Osteoblast (primary cell): ENCODE measurements at regions not wholly inside any gene's neighbourhood (a gene's known extent, or its start where the extent isn't known, plus 50 kb on each side); places are given as distances from the start of the nearest gene placed in this dataset.

Experiments used
- DNase-seq: peaks from one replicate; pipeline ENCODE4 v3.0.0; 2011; ENCODE audit warnings: low spot score, mixed read lengths; ENCODE audit not compliant: insufficient read length; ENCODE audit errors: missing footprints
- H2AFZ ChIP-seq: 2 replicates; pipeline ENCODE4 v1.6.0; 2011; ENCODE audit warnings: mild to moderate bottlenecking, low read length
- H3K27ac ChIP-seq: 2 replicates; pipeline ENCODE4 v1.5.1; 2011; ENCODE audit warnings: mild to moderate bottlenecking, low read depth, low read length, moderate library complexity
- H3K27me3 ChIP-seq: 2 replicates; pipeline ENCODE4 v1.6.0; 2012; ENCODE audit warnings: mild to moderate bottlenecking, control low read depth, inconsistent platforms, low read length, moderate library complexity; ENCODE audit not compliant: insufficient read depth
- H3K36me3 ChIP-seq: 2 replicates; pipeline ENCODE4 v1.5.1; 2011; ENCODE audit warnings: mild to moderate bottlenecking, low read length, control low read depth, moderate library complexity; ENCODE audit not compliant: insufficient read depth
- H3K4me1 ChIP-seq: 2 replicates; pipeline ENCODE4 v1.5.1; 2011; ENCODE audit warnings: mild to moderate bottlenecking, low read length, control low read depth, moderate library complexity; ENCODE audit not compliant: insufficient read depth
- H3K4me2 ChIP-seq: 2 replicates; pipeline ENCODE4 v1.6.0; 2011; ENCODE audit warnings: mild to moderate bottlenecking, low read length; ENCODE audit not compliant: insufficient read depth
- H3K4me3 ChIP-seq: fragments of 200-600 bp; sonication (generic); 3 replicates; pipeline ENCODE4 v1.5.1; 2012; ENCODE audit warnings: mild to moderate bottlenecking, low read length, inconsistent platforms; ENCODE audit not compliant: insufficient read depth
- H3K79me2 ChIP-seq: 2 replicates; pipeline ENCODE4 v1.6.0; 2012; ENCODE audit warnings: mild to moderate bottlenecking, low read length, control low read depth, inconsistent platforms; ENCODE audit not compliant: insufficient read depth
- H3K9me3 ChIP-seq: 2 replicates; pipeline ENCODE4 v1.5.1; 2011; ENCODE audit warnings: low read depth, low read length, control low read depth
- H4K20me1 ChIP-seq: 2 replicates; pipeline ENCODE4 v1.6.0; 2012; ENCODE audit warnings: mild to moderate bottlenecking, low read length, control low read depth; ENCODE audit not compliant: insufficient read depth
- CTCF ChIP-seq: IDR thresholded peaks from 2 replicates; pipeline ENCODE4 v1.5.1; 2011; ENCODE audit warnings: mild to moderate bottlenecking, low read depth, low read length, moderate library complexity; ENCODE audit errors: extremely low read depth

- H3K9me3 ChIP-seq, result no peaks in the 10 kb centered on the region
- peaks cover 3% of the 10 kb centered on the region for H3K27me3 ChIP-seq
- H3K4me2 ChIP-seq, result no peak overlapping the region
- H3K36me3 ChIP-seq, result no peaks in the 10 kb centered on the region
- no peak overlapping the region for H3K27ac ChIP-seq
- no peak overlapping the region for H2AFZ ChIP-seq
- no peaks in the 10 kb centered on the region for H3K4me1 ChIP-seq
- no peak for TF ChIP-seq CTCF
- H4K20me1 ChIP-seq, result no peaks in the 10 kb centered on the region
- H3K4me3 ChIP-seq, result no peak overlapping the region
- no peaks in the 10 kb centered on the region for H3K79me2 ChIP-seq
- DNase-seq, result no peak
Observed at GRCh38 chr18:47737956-47738355, 192.5 kb downstream of the SMAD2 start.

GRCh38 chr18:47737198-47737830 lies 193.1 kb downstream of the SMAD2 start:
- no peaks in the 10 kb centered on the region for H4K20me1 ChIP-seq
- DNase-seq, result no peak
- H3K4me3 ChIP-seq, result no peak overlapping the region
- no peak overlapping the region for H2AFZ ChIP-seq
- no peaks in the 10 kb centered on the region for H3K9me3 ChIP-seq
- H3K27me3 ChIP-seq, result peaks cover 3% of the 10 kb centered on the region
- H3K79me2 ChIP-seq, result no peaks in the 10 kb centered on the region
- no peaks in the 10 kb centered on the region for H3K36me3 ChIP-seq
- H3K4me2 ChIP-seq, result no peak overlapping the region
- no peaks in the 10 kb centered on the region for H3K4me1 ChIP-seq
- no peak for TF ChIP-seq CTCF
- H3K27ac ChIP-seq, result no peak overlapping the region

- Histone ChIP-seq H3K9me3 (no peaks in the 10 kb centered on the region), H3K79me2 (no peaks in the 10 kb centered on the region), H3K4me2 (no peak overlapping the region), H3K36me3 (no peaks in the 10 kb centered on the region), H4K20me1 (no peaks in the 10 kb centered on the region), H3K27me3 (peaks cover 3% of the 10 kb centered on the region), H3K4me1 (no peaks in the 10 kb centered on the region), H3K27ac (no peak overlapping the region), H3K4me3 (no peak overlapping the region), H2AFZ (no peak overlapping the region)
- no peak for TF ChIP-seq CTCF
- no peak for DNase-seq
Observed at GRCh38 chr18:47736376-47737140, 193.9 kb downstream of the SMAD2 start.

DNA sequence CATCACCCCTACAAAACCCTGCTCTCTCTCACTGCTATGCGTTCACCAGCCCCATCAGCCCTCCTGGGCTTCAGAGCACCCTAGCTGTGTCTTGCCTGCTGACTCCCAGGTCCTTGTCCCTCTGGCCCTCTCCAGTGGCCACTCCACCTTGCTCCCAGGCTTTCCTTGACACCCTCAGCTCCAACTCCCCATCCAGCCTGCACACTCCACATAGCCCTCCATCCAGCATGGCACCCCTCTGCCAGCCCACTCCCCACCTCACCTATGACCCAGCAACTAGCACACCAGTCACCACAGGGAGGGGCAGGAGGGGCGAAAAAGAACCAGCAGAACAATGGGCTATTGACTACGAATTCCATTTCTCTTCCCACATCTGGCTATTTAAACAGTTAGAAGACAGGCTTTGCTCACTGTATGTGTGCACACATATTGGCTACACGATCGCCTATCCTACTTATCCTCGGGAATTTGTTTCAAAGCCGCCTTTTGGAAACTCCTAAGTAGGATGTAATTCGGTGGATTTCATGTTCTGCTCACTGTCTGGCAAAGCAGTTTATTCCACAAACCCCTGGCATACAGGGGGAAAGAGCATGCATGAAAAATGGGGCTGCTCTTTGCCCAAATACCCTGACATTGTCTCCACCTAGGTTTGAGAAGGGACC lies 195.3 kb downstream of the SMAD2 start:
- Histone ChIP-seq H4K20me1 (no peaks in the 10 kb centered on the region), H3K9me3 (no peaks in the 10 kb centered on the region), H2AFZ (no peak overlapping the region), H3K4me3 (no peak overlapping the region), H3K79me2 (no peaks in the 10 kb centered on the region), H3K27me3 (peaks cover 3% of the 10 kb centered on the region), H3K36me3 (no peaks in the 10 kb centered on the region), H3K4me1 (no peaks in the 10 kb centered on the region), H3K4me2 (no peak overlapping the region), H3K27ac (no peak overlapping the region)
- DNase-seq, result no peak
- TF ChIP-seq CTCF, result no peak
